GM12891 (cell line): ENCODE measurements at regions not wholly inside any gene's neighbourhood (a gene's known extent, or its start where the extent isn't known, plus 50 kb on each side); places are given as distances from the start of the nearest gene placed in this dataset.

Experiments
- POLR2A ChIP-seq: IDR thresholded peaks from 2 replicates; pipeline ENCODE4 v1.6.1; 2011; ENCODE audit warnings: low read depth, low read length, control low read depth
- POLR2AphosphoS5 ChIP-seq: IDR thresholded peaks from 2 replicates; pipeline ENCODE4 v1.6.1; 2011; ENCODE audit warnings: low read depth, low read length, control low read depth
- TAF1 ChIP-seq: IDR thresholded peaks from 2 replicates; pipeline ENCODE4 v1.6.1; 2011; ENCODE audit warnings: low read depth, low read length, control low read depth

DNA sequence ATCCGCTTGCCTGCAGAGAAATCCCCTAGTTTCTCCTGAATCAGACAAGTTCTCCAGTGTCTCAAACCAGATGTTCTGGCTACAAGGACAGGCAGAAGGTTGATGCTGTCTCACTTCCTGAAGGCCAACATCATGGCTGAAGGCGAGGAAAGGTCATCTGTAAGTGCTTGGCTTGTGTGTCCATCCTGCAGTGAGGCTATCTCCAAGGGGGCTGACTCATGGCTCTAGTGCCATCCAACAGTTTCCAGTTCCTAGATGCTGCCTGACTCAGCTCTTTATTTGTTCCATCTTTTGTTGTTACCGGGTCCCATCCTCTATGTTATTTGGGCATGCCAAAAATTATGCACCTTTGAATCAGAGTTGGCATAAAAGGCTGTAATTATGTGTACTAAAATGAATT lies 232.1 kb upstream of the TBX3 start:
- TF ChIP-seq POLR2A (no peak), POLR2AphosphoS5 (no peak), TAF1 (no peak)
